Hepatocyte (in vitro differentiated cells): ENCODE measurements at regions not wholly inside any gene's neighbourhood (a gene's known extent, or its start where the extent isn't known, plus 50 kb on each side); places are given as distances from the start of the nearest gene placed in this dataset.

Experiments used
- DNase-seq: peaks from one replicate; pipeline ENCODE4 v3.0.0-alpha.2; 2016; ENCODE audit warnings: low spot score
- H2AFZ ChIP-seq: fragments of 200-600 bp; sonication (generic); 2 replicates; pipeline ENCODE4 v1.6.0; 2016; ENCODE audit warnings: antibody characterized with exemption, mild to moderate bottlenecking
- H3K27ac ChIP-seq: fragments of 200-600 bp; sonication (generic); 2 replicates; pipeline ENCODE4 v1.5.1; 2016; ENCODE audit warnings: mild to moderate bottlenecking
- H3K27me3 ChIP-seq: fragments of 200-600 bp; sonication (generic); 2 replicates; pipeline ENCODE4 v1.6.1; 2016
- H3K36me3 ChIP-seq: fragments of 200-600 bp; sonication (generic); replicated peaks from 2 replicates; pipeline ENCODE4 v1.5.1; 2016; ENCODE audit warnings: low read depth; ENCODE audit not compliant: insufficient read depth
- H3K4me1 ChIP-seq: fragments of 200-600 bp; sonication (generic); 2 replicates; pipeline ENCODE4 v1.5.1; 2016; ENCODE audit warnings: mild to moderate bottlenecking, moderate library complexity; ENCODE audit not compliant: insufficient read depth
- H3K4me2 ChIP-seq: fragments of 200-600 bp; sonication (generic); 2 replicates; pipeline ENCODE4 v1.6.0; 2016
- H3K4me3 ChIP-seq: fragments of 200-600 bp; sonication (generic); 2 replicates; pipeline ENCODE4 v1.5.1; 2016; ENCODE audit warnings: mild to moderate bottlenecking
- H3K79me2 ChIP-seq: fragments of 200-600 bp; sonication (generic); 2 replicates; pipeline ENCODE4 v1.6.0; 2017; ENCODE audit warnings: mild to moderate bottlenecking
- H3K9me2 ChIP-seq: fragments of 200-600 bp; sonication (generic); replicated peaks from 2 replicates; pipeline ENCODE4 v1.6.0; 2017; ENCODE audit warnings: mild to moderate bottlenecking; ENCODE audit not compliant: insufficient read depth
- H3K9me3 ChIP-seq: fragments of 200-600 bp; sonication (generic); 2 replicates; pipeline ENCODE4 v1.5.1; 2016; ENCODE audit warnings: low read depth, mild to moderate bottlenecking
- H4K20me1 ChIP-seq: fragments of 200-600 bp; sonication (generic); 2 replicates; pipeline ENCODE4 v1.6.0; 2016; ENCODE audit warnings: mild to moderate bottlenecking; ENCODE audit not compliant: insufficient read depth, poor library complexity, severe bottlenecking
- EZH2 ChIP-seq: fragments of 200-600 bp; sonication (generic); IDR thresholded peaks from 2 replicates; pipeline ENCODE4 v1.6.1; 2016; ENCODE audit warnings: antibody characterized with exemption, mild to moderate bottlenecking, borderline replicate concordance
- EZH2phosphoT487 ChIP-seq: fragments of 200-600 bp; sonication (generic); IDR thresholded peaks from one replicate; pipeline ENCODE4 v1.6.1; 2018; ENCODE audit warnings: antibody characterized with exemption, mild to moderate bottlenecking, low read depth, moderate library complexity; ENCODE audit not compliant: unreplicated experiment, severe bottlenecking
- WGBS: methylation state at CpG from one replicate; pipeline ENCODE4 v1.1.6; 2016; ENCODE audit warnings: low lambda C conversion rate; ENCODE audit errors: missing lambda C conversion rate; 5-methylcytosine and 5-hydroxymethylcytosine counted together
- TF ChIP-seq, protein P1 (sequence below): fragments of 200-600 bp; sonication (generic); IDR thresholded peaks from 2 replicates; pipeline ENCODE4 v1.5.1; 2016; ENCODE audit warnings: antibody characterized with exemption, mild to moderate bottlenecking; ENCODE audit not compliant: poor library complexity

DNA sequence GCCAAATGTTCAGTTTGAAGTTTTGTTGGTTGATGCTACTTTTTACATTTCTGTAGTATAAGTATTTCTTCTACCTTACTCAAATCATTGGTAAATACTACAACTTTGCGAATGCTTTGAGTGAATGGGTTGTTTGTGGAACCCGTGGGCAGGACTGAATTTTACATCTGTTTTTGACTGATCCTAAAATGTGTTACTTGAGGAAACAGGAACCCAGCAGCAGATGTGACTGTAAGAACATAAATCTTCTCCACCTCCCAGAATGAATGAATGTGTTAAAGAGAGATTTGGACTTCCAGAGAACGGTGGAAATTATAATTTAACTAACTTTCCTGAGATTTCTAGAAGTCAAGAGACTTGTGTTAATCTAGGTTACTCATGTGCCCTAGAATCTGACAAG, 728.5 kb upstream of the MARCKS start:
- Histone ChIP-seq H3K9me3 (no peaks in the 10 kb centered on the region), H3K36me3 (no peaks in the 10 kb centered on the region), H3K27me3 (no peaks in the 10 kb centered on the region), H3K79me2 (no peaks in the 10 kb centered on the region), H3K4me2 (no peak overlapping the region), H3K4me3 (no peak overlapping the region), H3K27ac (no peak overlapping the region), H2AFZ (no peak overlapping the region), H4K20me1 (no peaks in the 10 kb centered on the region), H3K4me1 (no peaks in the 10 kb centered on the region), H3K9me2 (no peaks in the 10 kb centered on the region)
- WGBS = 85% methylated on average over 3 of the region's 3 CpGs
- DNase-seq = no peak
- TF ChIP-seq, protein P1, sequence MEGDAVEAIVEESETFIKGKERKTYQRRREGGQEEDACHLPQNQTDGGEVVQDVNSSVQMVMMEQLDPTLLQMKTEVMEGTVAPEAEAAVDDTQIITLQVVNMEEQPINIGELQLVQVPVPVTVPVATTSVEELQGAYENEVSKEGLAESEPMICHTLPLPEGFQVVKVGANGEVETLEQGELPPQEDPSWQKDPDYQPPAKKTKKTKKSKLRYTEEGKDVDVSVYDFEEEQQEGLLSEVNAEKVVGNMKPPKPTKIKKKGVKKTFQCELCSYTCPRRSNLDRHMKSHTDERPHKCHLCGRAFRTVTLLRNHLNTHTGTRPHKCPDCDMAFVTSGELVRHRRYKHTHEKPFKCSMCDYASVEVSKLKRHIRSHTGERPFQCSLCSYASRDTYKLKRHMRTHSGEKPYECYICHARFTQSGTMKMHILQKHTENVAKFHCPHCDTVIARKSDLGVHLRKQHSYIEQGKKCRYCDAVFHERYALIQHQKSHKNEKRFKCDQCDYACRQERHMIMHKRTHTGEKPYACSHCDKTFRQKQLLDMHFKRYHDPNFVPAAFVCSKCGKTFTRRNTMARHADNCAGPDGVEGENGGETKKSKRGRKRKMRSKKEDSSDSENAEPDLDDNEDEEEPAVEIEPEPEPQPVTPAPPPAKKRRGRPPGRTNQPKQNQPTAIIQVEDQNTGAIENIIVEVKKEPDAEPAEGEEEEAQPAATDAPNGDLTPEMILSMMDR = no peak
- no peak for TF ChIP-seq EZH2
- TF ChIP-seq EZH2phosphoT487 = no peak

- no peaks in the 10 kb centered on the region for H3K36me3 ChIP-seq
- DNase-seq = no peak
- H3K27ac ChIP-seq = no peak overlapping the region
- H3K9me2 ChIP-seq = no peaks in the 10 kb centered on the region
- H3K4me3 ChIP-seq = no peak overlapping the region
- H3K9me3 ChIP-seq = no peaks in the 10 kb centered on the region
- H4K20me1 ChIP-seq = no peaks in the 10 kb centered on the region
- no peaks in the 10 kb centered on the region for H3K27me3 ChIP-seq
- H3K4me1 ChIP-seq = no peaks in the 10 kb centered on the region
- no peaks in the 10 kb centered on the region for H3K79me2 ChIP-seq
- 45% methylated on average over 2 of the region's 2 CpGs for WGBS
- H2AFZ ChIP-seq = no peak overlapping the region
- H3K4me2 ChIP-seq = no peak overlapping the region
- TF ChIP-seq EZH2 = no peak
- no peak for TF ChIP-seq EZH2phosphoT487
- TF ChIP-seq, protein P1 = no peak
These were observed 727.2 kb upstream of the MARCKS start for GRCh38 chr6:113129991-113130390.

GRCh38 chr6:113137426-113137825, 719.7 kb upstream of the MARCKS start:
- Histone ChIP-seq H3K9me2 (no peaks in the 10 kb centered on the region), H3K4me2 (no peak overlapping the region), H3K4me1 (no peaks in the 10 kb centered on the region), H3K27me3 (no peaks in the 10 kb centered on the region), H3K79me2 (no peaks in the 10 kb centered on the region), H4K20me1 (no peaks in the 10 kb centered on the region), H3K36me3 (no peaks in the 10 kb centered on the region), H3K27ac (no peak overlapping the region), H2AFZ (no peak overlapping the region), H3K9me3 (no peaks in the 10 kb centered on the region), H3K4me3 (no peak overlapping the region)
- DNase-seq = peak; percentile 7
- WGBS = 70% methylated on average over 7 of the region's 7 CpGs
- TF ChIP-seq EZH2 = no peak
- TF ChIP-seq, protein P1 = no peak

GRCh38 chr6:113140721-113141120, 716.4 kb upstream of the MARCKS start:
- WGBS = 58% methylated on average over 2 of the region's 2 CpGs
- DNase-seq = no peak
- Histone ChIP-seq H3K4me3 (no peak overlapping the region), H3K4me2 (no peak overlapping the region), H3K27ac (no peak overlapping the region), H3K9me2 (no peaks in the 10 kb centered on the region), H2AFZ (no peak overlapping the region), H3K36me3 (no peaks in the 10 kb centered on the region), H4K20me1 (no peaks in the 10 kb centered on the region), H3K79me2 (no peaks in the 10 kb centered on the region), H3K27me3 (no peaks in the 10 kb centered on the region), H3K9me3 (no peaks in the 10 kb centered on the region), H3K4me1 (no peaks in the 10 kb centered on the region)
- TF ChIP-seq EZH2 (no peak), EZH2phosphoT487 (no peak)
- TF ChIP-seq, protein P1 = no peak
